Left lobe of liver (tissue), 2 donors: ENCODE measurements at regions not wholly inside any gene's neighbourhood (a gene's known extent, or its start where the extent isn't known, plus 50 kb on each side); places are given as distances from the start of the nearest gene placed in this dataset.
A peak's percentile ranks its signal among the peaks of the same experiment; 100 is the strongest.

Source experiments
- ATAC-seq: fragments of 200-7000 bp; cut with Tn5 transposase; one replicate; pipeline ENCODE4 v1.9.1; 2020; ENCODE audit warnings: mild to moderate bottlenecking, moderate library complexity
- DNase-seq: peaks from one replicate; pipeline ENCODE4 v3.0.0-alpha.2; 2020; ENCODE audit warnings: low spot score
- donor health status: DM: no; HTN: no; CAD: no; lungs with moderate emphysema.
- donor health status: DM: no; HTN: yes; CAD: no.

- no peak for DNase-seq
Measured at GRCh38 chr12:77160931-77161330, 95.6 kb upstream of the E2F7 start.

DNA sequence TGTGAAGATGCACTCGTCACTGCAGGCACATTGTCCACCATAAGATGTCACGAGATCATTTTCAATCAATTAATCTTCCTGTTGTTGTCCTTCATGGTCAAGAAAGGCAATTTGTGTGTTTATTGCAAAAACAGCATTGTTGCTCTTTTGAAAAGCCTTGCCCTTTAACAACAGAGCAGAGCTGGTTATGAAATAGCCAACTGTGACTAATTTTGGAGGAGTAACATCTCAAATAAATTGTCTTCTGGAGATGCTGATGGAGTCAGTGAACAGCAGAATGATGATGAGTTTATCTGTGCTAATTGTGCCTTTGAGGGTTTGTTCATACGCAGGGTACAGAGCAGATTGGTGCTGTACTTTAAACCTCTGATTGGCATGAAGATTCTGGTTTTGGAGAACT is 88.3 kb upstream of the E2F7 start:
- no peak for ATAC-seq
- DNase-seq: no peak

More at GRCh38 chr12:77160931-77161330, 95.6 kb upstream of the E2F7 start:
- ATAC-seq: no peak

DNA sequence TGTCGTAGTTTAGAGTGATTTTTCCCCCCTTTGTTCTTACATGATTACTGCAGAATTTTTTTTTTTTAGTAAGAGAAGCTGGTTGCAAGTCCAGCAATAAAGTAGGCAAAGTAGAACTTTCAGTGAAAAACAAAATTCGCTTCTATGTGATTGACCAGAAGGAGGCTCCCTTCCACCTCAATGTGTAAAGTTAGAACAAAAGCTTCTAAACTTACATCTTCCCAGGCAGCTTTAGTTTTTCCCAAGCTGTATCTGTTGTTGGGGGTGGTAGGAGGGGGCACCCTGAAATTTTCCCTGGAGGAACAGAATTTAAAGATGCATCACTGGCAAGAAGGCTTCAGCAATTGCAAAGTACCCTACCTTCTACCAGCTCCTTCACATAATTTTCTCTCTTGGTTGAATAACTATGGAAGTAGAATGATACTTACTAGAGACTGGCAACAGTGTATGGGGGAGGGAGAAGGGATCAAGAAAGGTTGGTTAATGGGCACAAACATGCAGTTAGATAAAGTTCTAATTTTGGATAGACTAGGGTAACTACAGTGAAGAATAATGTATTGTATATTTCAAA is 87.3 kb upstream of the E2F7 start:
- peak; percentile 39 for ATAC-seq

GRCh38 chr12:77151030-77151429 is 85.7 kb upstream of the E2F7 start:
- no peak for ATAC-seq
- DNase-seq: no peak

More for the DNA sequence above, 87.3 kb upstream of the E2F7 start:
- DNase-seq: no peak

GRCh38 chr12:77133566-77133965 is 68.2 kb upstream of the E2F7 start:
- no peak for DNase-seq
- no peak for ATAC-seq

- DNase-seq: no peak
Measured at GRCh38 chr12:77131977-77132490, 66.7 kb upstream of the E2F7 start.

DNA sequence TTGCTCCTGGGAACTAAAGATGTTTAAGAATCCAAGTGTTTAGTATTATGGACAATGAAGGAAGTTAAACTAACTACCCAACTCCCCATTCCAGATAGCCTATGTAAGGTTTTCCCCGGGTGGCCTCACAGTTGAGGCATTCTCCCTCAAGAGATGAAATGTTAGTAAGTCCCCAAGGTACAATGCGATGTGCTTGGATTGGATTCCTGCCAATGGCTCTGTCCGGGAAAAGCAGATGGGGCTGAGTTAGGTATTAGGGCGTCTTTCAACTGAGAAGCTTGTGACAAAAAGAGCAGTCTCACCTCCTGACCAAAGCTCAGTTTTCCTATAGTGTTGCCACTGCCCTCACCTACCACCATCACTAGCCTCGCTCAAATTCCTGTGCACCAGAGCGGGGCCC is 64.8 kb upstream of the E2F7 start:
- DNase-seq (no peak), ATAC-seq (no peak)

More at GRCh38 chr12:77131977-77132490, 66.7 kb upstream of the E2F7 start:
- ATAC-seq: no peak

GRCh38 chr12:77124767-77125166 is 59.4 kb upstream of the E2F7 start:
- DNase-seq (no peak), ATAC-seq (no peak)

- no peak for ATAC-seq
- DNase-seq: no peak
Measured at GRCh38 chr12:77122661-77123060, 57.3 kb upstream of the E2F7 start.

GRCh38 chr12:77122236-77122635 is 56.9 kb upstream of the E2F7 start:
- no peak for DNase-seq
- ATAC-seq: no peak

DNA sequence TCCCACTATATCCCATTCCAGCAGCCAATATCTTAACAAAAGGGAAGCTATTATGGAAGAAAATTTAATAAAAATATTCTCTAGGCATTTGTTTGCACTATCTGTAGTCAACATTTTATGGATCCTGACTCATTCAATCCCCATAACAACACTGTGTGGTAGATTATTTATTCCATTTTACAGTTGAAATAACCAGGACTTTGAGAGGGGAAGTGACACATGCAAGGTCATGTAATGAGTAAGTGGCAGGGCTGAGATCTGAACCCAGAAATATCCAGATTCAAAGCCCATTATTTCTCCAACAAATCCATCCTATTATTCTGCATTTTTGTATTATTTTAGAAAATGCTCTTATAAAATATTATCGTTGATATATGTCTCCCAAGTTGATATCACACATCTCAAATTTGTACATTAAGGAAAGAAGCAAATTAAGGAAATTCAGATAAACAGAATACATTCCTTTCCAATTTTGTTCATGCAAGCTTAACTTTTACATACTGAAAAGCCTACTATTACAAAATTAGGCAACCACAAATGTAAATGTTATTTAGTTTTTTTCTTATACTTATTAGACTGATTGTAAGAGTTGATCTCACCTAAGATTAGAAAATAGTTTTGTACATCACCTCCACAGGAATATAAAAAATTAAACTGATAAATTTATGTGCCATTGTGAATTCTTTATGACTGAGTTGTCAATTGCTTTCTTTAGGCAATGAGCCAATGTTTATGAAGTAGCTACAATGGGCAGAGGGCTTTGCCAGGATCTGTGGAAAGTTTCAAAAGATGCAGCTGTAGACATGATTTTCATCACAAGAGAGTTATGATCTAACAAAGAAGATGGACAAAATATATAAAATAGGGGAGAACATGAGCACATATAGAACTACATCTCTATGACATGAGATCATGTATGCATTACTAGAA is 55.1 kb upstream of the E2F7 start:
- ATAC-seq: no peak
- DNase-seq: no peak

DNA sequence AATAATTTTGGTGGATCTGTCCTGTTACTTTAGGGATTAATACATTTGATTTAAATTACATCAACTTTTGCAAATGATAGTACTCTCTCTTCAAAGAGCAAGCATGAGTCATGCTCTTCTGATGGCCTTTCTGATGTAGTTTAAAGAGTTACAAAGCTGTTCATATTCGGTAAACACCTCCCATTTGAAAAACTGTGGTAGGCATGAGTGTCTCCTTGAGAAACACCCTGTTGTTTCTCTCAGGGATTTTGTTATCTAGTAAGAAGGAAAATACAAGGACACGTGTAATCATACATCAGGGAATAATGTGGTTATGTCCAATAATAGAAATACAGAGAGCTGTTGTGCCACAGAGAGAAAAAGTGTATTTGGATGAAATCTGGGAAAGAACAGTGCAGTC is 53.3 kb upstream of the E2F7 start:
- ATAC-seq (no peak), DNase-seq (no peak)

DNA sequence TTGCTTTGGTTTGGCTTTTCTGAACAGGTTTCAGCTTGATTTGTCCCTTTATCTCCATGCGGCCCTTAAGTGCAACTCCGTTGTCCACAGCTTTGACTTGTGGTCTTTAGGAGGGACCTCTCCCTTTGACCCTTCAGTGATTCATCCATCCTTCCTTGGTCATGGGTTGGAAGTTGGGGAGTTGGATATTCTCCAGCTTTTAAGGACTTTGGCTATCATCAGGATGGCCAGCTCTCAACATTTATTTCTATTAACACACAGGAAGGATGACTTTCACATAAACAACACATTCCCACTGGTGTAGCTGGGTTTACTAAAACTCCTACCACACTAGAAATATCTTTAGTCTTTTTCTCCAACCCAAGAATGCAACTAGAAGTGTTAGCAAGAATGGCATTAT is 50.9 kb upstream of the E2F7 start:
- no peak for DNase-seq
- no peak for ATAC-seq

DNA sequence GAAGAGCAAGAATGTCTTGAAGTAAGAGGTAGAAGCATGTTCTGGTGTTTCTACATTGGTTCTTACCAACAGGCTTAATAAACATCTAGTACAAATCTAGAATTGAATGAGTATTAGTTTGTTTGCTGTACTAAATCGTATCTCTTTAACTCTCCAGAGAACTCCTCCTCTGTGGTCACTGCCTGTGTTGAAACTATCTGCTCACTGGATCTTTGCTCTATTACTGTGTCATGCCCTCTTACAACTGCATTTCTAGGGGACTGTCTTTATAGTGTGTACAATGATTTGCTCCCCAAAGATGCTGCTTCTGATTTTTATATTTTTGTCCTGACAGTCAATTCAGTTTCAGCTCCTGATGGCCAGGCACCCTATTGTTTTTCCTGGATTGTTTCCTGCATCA is 50.1 kb upstream of the E2F7 start:
- ATAC-seq: no peak
- DNase-seq: no peak
